CD4-positive, alpha-beta T cell treated with Interferon gamma for 1 hour (primary cell): ENCODE measurements at regions not wholly inside any gene's neighbourhood (a gene's known extent, or its start where the extent isn't known, plus 50 kb on each side); places are given as distances from the start of the nearest gene placed in this dataset.
"Not testable (repeated sequence)": the region's sequence is repeated elsewhere in the genome, so short reads cannot be mapped to it uniquely, and the experiment has no call there.

Experiments
- DNase-seq: peaks from one replicate; pipeline ENCODE4 v3.0.0-alpha.2; 2020

DNA sequence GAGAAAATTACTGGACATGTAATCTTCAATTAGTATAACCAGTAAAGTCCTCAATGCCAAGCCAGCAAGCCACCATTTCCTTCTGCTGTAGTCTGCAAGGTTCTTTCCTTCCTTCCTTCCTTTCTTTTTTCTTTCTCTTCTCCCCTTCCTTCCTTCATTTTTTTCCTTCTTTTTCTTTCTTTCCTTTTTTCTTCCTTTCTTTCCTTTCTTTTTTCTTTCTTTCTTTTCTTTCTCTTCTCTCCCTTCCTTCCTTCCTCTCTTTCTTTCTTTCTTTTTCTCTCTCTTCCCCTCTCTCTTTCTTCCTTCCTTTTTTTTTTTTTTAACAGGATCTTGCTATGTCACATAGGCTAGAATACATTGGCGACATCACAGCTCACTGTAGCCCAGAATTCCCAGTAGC lies 369.8 kb downstream of the SEMA3D start:
- DNase-seq: no peak

DNA sequence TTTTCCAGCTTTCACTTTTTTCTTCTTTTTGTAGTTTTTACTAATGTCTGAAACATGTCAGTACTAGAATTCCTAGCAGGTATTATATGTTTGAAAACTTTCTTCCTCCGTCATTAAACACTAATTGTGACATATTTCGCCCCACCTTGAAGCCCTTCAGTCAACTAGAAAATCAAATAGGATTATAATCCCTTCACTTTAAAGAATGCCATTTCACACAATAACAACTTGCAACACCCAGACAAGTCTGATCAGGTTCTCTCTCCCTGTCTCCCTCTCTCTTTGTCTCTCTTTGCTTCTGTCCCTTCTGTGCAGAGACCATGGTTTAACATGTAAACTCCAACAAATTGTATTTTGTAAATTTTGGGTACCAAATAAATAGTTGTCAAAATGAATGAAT lies 373.5 kb downstream of the SEMA3D start:
- no peak for DNase-seq

DNA sequence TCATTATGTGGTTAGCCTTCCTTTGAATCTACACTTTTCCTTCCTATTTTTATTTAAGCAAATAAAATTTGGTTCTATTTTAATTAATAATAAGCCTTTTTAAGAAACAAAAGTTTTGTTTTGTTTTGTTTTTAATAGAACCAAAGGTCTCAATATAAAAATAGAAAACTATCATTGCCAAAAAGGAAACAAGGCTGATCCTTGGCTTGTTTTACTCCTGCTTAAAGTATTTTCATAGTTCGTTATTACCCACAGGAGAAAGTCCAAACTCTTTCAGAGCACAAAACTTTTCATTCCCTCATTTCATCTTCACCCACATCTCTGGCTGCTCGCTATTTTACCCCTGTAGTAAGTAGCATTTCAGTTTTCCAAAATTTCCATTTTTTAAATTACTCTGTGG lies 374.8 kb downstream of the SEMA3D start:
- no peak for DNase-seq

DNA sequence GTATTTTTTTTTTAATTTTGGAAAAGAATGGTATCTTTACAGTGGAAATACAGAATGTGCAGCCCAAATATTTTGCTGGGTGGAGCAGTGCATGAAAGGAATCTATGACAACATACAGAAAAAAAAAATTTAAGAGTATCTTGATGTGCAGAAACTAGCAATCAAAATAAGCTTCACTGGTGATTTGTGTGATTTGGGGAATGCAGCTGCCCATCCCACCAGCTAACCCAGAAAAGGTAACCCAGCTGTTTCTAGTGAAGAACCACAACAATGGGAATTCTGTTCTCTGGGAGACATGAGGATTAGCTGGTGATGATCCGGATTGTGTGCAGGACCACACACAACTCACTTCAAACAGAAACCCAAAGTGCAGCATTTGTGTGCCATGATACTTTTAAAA lies 375.5 kb downstream of the SEMA3D start:
- DNase-seq: no peak

DNA sequence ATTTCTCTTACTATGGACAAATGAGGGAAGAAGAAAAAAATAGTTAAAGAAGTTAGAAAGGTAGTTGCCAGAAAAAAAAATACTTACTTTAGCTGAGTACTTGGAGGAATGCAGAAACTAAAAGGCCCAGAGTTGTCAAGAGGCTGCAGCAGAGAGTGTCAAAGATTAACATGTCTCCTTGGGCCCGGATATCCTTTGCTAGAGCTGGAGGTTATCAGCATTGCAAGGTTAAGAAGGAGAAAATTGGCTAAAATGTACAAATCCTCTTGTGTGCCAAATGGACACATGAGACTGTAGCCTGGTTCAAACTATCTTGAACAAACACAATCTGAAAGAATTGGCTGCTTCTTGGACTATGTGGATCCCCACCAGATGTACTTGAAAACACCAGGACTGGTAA lies 377.0 kb downstream of the SEMA3D start:
- no peak for DNase-seq

DNA sequence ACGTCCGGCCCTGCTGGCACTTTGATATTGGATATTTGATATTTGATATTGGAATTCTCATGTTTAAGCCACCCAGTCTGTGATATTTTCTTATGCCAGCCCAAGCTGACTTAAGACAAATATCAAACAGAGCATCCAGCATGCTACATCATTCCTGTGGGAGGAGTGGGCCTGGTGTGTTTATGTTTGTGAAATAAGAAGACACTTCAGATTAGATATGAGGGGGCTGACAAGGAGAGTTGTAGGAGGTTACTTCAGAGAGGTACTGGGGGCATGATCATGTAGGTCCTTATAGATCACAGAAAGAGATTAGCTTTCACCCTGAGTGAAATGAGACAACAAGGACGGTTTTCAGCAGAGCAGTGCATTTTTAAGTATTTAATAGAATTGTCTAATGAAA lies 382.9 kb downstream of the SEMA3D start:
- DNase-seq: no peak

DNA sequence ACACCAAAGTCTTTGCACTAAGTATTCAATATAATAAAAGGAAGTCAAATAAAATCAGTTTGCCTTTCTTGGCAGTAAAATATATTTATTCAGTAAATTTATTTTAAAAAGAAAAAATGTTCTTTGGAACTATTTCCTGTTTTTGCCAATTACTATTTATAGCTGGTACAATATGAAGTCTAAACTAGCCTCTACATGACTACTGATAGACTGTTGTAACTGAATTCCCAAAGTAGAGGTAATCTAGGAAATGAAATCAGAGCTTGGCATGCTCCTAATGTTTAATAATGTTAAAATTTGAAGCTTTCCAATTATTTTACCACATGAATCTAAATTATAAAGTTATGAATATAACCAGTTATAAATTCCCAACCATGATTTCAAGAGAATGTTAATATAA lies 385.5 kb downstream of the SEMA3D start:
- no peak for DNase-seq

DNA sequence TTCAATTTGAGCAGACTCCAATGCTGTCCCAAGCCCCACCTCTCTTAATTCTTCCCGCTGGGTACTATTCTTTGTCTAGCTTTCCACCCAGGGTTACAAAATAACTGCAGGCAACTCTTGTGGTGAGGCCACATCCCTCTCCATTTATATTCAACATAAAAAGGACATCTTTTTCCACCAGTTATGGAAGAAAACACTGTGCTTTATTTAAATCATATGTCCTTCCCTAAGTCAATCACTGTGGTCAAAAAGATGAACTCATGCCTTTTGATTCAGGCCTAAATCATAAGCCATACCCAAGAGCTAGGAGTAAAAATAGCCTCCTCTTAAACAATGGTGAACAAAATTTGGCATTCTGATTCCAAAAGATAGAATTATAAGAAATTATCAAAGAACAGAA lies 386.0 kb downstream of the SEMA3D start:
- no peak for DNase-seq

DNA sequence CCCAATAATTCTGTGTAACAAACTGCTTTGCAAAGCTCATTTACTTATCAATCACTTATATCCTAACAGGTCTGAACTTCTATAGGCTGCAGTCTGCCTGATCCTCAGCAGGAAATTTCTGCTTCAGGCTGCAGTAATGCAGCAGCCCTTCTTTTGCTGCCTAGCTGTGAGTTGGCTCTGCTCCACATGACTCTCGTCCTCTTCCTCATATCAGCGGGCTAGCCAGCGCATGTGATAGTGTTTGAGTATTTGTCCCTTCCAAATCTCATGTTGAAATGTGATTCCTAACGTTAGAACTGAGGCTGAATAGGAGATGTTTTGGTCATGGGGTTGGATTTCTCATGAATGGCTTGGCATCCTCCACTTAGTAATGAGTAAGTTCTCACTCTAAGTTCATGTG lies 387.8 kb downstream of the SEMA3D start:
- DNase-seq: no peak

DNA sequence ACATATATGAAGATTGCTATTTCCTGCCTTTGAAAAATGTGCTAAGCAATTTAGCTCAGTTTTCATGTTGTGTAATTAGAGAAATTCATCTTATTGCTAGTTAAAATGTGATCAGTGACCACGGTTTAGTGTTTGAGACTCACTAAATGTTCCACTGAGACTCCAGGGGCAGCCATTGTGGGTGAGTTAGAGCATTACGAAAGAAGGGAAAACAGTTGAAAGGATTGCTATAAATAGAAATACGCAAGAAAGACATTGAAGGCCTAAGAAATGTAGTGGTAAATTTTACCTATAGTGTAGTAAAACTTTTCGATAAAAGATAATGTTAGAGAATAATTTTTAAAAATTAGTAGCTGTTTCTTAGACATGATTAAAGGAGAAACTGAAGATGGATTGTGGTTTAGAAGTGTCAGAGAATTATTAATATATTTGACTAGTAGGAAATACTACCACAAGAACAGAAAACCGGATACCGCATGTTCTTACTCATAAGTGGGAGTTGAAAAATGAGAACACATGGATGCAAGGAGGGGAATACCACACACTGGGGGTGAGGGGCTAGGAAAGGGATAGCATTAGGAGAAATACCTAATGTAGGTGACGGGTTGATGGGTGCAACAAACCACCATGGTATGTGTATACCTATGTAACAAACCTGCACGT lies 394.5 kb downstream of the SEMA3D start:
- no peak for DNase-seq

DNA sequence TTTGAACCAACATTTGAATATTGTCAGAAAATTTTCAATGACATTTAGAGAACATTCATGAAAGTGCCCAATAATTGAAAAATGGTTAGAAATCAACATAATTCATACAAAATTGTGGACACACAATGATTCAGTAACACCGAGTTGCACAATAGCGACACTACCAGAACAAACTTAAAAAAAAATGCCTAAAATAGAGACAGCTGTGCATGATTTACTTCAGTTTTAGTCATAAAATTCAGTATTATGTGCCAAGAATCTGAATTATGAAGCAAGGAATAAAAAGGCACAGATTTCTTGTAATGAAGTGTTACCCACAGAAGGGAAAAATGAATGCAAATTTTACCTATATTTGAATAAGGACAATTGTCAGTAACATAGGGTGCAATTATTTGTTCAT lies 396.0 kb downstream of the SEMA3D start:
- no peak for DNase-seq

DNA sequence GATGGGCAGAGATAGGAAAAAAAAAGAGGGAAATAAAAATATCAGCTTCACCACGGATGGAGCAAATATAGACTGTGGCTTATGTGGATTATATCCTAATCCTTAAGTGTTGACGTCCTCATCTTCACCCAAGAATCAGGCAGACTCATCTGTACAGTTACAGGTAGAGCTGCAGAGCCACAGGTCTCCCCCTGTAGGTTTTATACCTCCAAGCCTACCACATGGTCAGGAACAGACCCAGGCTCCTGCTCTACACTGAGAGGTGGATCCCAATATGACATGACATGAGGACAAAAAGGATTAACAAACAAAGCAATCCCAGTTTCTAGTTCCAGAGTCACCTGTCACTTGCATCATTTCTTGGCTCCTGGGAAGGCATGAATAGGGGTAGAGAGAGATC lies 400.8 kb downstream of the SEMA3D start:
- DNase-seq: no peak

DNA sequence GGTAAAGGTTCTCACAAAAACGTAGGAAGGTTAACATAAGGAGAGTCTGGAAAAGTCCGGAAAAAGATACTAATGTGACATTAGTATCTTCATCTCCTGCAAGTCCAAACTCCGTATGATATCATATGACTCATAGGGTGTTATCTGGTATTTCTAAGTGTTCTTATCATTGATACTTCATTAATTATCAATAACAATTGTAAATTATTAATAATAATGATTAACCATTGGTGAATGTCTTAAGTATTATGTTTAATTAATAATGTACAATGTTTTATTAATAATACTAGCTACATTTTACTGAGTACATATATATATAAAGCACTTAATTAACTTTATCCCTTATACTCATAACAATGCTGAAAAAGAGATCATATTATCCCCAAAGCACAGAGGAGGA lies 402.4 kb downstream of the SEMA3D start:
- DNase-seq: no peak

DNA sequence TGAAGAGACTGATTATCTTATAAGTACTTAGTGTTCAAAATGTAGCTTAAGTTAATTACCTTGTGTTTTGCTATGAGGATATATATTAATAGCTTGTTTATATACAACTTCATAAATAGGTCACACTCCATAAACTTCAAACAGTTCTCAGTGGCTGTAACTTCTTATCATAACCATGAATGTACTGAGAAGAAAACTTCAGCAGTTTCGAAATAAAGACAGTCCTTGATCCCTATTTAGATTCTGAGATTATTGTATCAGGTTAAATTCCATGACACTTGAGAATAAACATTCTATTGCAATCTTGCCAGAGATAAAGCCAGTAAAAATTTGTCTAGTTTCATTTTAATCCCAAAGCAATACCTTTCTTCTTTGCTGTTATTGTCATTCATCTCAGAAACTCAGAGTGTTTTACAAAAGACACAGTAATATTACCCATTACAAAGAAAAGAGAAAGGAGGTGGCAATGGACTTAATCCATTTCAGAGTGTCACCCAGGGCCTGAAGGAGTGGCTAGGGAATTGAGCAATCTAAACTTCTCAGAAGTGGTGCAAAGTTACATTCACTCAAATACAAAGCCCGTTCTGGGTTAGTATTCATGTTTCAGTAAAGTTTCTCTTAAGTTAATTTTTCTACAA lies 403.6 kb downstream of the SEMA3D start:
- DNase-seq: no peak

DNA sequence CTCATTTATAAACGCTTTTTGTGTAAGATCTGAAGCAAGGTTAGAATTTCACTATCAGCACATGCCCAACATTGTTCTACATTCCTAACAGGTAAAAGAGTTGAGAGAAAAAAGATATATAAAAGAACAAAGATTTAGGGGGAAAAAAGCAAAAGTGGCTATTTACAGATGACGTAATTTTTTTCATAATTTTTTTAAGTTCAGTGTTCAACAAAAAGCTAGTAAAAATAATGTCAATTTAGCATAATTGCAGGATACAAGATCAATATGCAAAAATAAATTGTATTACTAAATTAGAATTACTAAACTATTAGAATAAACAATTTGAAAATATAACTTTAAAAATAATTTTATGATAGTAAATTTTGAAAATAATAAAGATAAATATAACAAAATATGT lies 405.0 kb downstream of the SEMA3D start:
- no peak for DNase-seq

DNA sequence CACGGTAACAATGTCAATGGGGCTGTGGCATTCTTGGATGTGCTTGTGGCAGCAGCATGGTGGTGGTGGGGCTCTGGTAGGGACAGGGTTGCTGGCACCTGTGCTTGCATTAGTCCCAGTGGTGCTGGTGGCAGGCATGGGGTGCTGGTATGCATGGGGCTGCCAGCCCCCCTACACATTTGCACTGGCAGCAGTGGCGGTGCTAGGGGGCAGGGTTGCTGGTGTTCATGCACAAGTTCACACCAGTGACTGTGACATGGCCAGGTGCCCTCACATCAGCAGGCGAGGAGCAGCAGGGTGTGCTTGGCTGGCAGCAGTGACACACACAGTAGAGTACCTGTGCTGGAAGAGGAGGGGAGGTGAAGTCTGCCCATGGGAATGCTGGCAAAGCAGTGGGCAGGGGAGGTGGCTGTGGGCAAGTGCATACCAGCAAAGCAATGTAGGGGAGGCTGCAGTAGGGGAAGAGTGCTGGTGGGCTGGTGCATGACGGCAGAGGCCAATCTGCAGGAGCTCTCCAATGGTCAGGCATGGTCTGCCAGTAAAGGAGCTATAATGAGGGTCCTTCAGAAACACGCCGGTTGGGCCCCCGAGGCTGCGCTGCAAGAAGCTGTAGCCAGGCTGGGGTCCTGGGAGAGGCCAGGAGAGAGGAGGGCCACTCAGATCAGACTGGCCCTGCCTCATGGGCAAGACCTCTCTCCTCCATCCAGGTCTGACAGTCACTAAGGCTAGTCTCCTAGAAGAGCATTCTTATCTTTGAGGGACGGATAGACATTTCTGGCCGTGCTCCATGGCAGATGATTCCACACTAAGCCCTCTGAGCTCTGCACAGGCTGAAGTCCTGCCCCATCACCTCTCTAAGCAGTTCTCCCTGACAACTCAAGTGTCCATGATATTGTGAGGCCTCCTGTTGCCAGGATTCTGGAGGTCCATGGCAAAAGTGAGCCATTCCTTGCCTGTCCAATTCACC lies 406.4 kb downstream of the SEMA3D start:
- DNase-seq: no peak

DNA sequence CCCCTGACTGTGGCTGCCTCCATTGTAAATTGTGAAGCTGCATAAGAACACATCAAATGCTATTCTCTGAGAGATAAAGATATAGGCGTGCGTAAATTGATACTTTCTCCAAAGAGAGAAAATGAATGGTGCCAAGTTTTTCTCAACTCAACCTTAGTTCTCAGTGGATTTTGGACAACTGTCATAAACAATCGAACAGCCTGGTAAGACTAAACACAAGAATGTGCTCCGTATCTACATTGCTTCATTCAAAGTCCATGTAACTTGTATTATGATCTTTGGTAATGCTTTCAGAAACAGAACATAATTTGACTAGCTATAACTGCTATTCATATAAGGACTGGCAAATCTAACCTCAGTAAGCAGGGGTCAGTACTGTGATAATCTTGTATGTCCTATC lies 429.1 kb downstream of the SEMA3D start:
- DNase-seq: no peak

DNA sequence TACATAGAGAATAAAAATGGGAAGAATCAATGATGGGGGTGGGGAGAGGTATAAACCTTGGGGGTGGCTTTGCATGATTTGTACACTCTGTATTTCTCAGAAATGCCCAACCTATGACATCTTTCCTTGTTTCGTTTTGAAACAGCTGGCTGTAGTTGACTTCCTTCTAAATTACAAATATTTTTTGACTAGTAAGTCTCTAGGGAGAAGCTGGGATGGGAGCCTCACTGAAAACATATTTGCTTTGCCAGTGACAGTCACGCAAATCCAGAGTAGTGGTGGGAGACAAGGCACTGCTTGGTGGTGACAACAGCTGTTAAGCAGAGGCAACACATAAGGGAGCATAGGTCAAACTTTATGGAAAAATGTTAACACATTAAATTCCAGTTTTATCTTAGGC lies 440.5 kb downstream of the SEMA3D start:
- DNase-seq: no peak

DNA sequence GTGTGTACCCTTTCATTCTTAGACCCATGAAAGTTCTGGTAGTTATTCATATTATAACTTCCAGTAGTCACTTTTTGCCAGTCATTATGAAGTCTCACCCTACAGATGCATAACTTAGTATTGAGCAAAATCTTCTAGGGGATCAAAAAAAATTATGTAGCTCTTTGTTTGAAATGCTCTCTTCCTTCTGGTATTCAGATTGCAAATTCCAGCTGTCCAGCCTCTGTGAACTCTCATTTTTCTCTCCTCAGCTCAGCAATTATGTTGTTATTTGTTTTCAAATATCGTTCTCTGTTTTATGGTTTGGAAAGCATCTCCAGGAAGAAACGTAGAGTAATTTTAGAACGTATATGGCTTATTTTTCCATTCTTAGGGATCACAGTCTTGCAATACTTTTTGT lies 442.5 kb downstream of the SEMA3D start:
- DNase-seq: no peak

DNA sequence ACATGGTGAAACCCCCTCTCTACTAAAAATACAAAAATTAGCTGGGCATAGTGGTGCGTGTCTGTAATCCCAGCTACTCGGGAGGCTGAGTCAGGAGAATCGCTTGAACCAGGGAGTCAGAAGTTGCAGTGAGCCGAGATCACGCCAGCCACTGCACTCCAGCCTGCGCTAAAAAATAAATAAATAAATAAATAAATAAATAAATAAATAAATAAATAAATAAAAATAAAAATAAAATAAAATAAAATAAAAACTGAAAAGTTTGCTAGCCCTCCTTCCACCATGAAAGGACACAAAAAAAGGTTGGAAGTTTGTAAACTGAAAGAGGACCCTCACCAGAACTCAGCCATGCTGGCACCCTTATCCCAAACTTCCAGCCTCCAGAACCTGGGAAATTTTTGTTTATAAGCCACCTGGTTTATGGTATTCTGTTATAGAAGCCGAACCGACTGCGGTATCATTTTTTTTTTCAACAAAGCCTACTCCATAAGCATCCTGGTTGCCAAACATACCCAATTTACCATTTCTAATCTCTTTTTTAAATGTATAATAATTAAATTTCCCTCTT lies 448.2 kb downstream of the SEMA3D start:
- no peak for DNase-seq

DNA sequence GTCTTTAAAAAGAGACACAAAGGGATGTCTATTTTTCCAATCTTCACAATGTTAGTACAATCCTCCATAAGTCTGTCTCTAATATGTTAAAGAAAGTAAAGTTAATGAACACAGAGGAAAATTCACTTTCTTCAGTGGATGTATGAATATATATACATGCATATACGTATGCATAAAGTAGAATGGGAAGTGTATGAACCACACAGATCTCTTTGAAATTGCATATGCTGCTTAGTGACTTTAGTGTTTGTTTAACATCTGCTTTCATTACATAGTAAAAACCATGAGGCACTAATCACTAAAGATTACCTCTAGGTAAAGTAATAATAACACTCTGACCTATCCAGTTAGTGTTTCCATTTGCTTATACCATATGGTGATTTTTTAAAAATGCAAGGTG lies 451.2 kb downstream of the SEMA3D start:
- no peak for DNase-seq

DNA sequence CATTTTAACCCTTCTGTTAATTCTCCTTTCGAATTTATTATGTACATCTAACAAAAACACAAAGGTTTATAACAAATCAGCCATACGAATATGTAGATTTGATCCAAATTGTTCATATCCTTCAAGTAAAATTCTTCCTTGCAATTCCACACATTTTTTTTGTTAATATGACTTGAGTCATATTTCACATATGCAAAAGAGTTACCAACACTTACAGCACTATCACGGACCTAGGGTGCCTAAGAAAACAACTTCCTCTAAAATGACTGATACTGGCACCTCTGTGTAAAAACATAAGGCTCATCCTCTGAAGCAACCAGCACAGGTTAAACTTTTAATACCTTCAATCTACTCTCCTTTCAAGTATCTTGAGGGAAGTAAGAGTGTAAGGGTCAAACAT lies 451.8 kb downstream of the SEMA3D start:
- no peak for DNase-seq

DNA sequence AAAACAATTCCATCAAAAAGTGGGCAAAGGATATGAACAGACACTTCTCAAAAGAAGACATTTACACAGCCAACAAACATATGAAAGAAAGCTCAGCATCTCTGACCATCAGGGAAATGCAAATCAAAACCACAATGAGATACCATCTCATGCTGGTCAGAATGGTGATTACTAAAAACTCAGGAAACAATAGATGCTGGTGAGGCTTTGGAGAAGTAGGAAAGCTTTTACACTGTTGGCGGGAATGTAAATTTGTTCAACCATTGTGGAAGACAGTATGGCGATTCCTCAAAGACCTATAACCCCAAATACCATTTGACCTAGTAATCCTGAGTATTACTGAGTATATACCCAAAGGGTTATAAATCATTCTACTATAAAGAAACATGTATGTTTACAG lies 452.9 kb downstream of the SEMA3D start:
- DNase-seq: not testable (repeated sequence)

DNA sequence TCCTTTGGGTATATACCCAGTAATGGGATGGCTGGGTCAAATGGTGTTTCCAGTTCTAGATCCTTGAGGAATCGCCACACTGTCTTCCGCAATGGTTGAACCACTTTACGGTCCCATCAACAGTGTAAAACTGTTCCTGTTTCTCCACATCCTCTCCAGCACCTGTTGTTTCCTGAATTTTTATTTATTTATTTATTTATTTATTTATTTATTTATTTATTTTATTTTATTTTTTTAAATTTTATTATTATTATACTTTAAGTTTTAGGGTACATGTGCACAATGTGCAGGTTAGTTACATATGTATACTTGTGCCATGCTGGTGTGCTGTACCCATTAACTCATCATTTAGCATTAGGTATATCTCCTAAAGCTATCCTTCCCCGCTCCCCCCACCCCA lies 456.0 kb downstream of the SEMA3D start:
- DNase-seq: not testable (repeated sequence)
